Peyer's patch (tissue), 4 donors: ENCODE measurements at regions not wholly inside any gene's neighbourhood (a gene's known extent, or its start where the extent isn't known, plus 50 kb on each side); places are given as distances from the start of the nearest gene placed in this dataset.

Source experiments
- CTCF ChIP-seq, 6 experiments: fragments of 450-650 bp in 4 of 6; fragments of 200-600 bp in 2 of 6; sonication (generic) in 1 of 6; IDR thresholded peaks; one replicate each; pipeline ENCODE4 v1.5.1; 2017 to 2019; ENCODE audit warnings: antibody characterized with exemption in 6 of 6, mild to moderate bottlenecking in 3 of 6, moderate library complexity in 1 of 6
- POLR2A ChIP-seq, 2 donors: fragments of 450-650 bp; IDR thresholded peaks; one replicate each; pipeline ENCODE4 v1.5.1; 2017; ENCODE audit warnings: antibody characterized with exemption in 2 of 2, mild to moderate bottlenecking in 2 of 2, moderate library complexity in 2 of 2

GRCh38 chr9:26656003-26656870, 236.4 kb downstream of the CAAP1 start:
- TF ChIP-seq CTCF (IDR thresholded peaks at IDR 0.05): no peak
- TF ChIP-seq POLR2A (IDR thresholded peaks at IDR 0.05): no peak
